GM21526 (cell line): ENCODE measurements at regions not wholly inside any gene's neighbourhood (a gene's known extent, or its start where the extent isn't known, plus 50 kb on each side); places are given as distances from the start of the nearest gene placed in this dataset.
"Not testable (repeated sequence)": the region's sequence is repeated elsewhere in the genome, so short reads cannot be mapped to it uniquely, and the experiment has no call there.

Source experiments
- ATAC-seq: cut with Tn5 transposase; IDR thresholded peaks from one replicate; pipeline ENCODE4 v1.9.1; 2021; ENCODE audit warnings: moderate library complexity; ENCODE audit not compliant: unreplicated experiment, low FRiP score

GRCh38 chr15:81839387-81839786, 206.4 kb downstream of the MEX3B start:
- ATAC-seq = no peak

GRCh38 chr15:81835731-81836130, 210.1 kb downstream of the MEX3B start:
- ATAC-seq = no peak

GRCh38 chr15:81830520-81830919, 215.3 kb downstream of the MEX3B start:
- no peak for ATAC-seq

GRCh38 chr15:81829918-81830317, 215.9 kb downstream of the MEX3B start:
- ATAC-seq = no peak

GRCh38 chr15:81828135-81828534, 217.7 kb downstream of the MEX3B start:
- no peak for ATAC-seq

GRCh38 chr15:81825136-81825535, 220.7 kb downstream of the MEX3B start:
- ATAC-seq = no peak

GRCh38 chr15:81822587-81822986, 223.2 kb downstream of the MEX3B start:
- ATAC-seq = not testable (repeated sequence)

- ATAC-seq = no peak
These were observed 225.7 kb downstream of the MEX3B start for GRCh38 chr15:81819924-81820635.

- no peak for ATAC-seq
These were observed 230.8 kb downstream of the MEX3B start for GRCh38 chr15:81814882-81815455.

GRCh38 chr15:81813215-81813614, 232.6 kb downstream of the MEX3B start:
- no peak for ATAC-seq

- no peak for ATAC-seq
These were observed 233.4 kb downstream of the MEX3B start for GRCh38 chr15:81812456-81812855.

- ATAC-seq = no peak
These were observed 234.1 kb downstream of the MEX3B start for GRCh38 chr15:81811736-81812135.

GRCh38 chr15:81809543-81809942, 236.3 kb downstream of the MEX3B start:
- no peak for ATAC-seq

GRCh38 chr15:81807806-81808205, 238.0 kb downstream of the MEX3B start:
- no peak for ATAC-seq

- no peak for ATAC-seq
These were observed 238.6 kb downstream of the MEX3B start for GRCh38 chr15:81807186-81807585.

- no peak for ATAC-seq
These were observed 249.9 kb downstream of the MEX3B start for GRCh38 chr15:81795899-81796298.

GRCh38 chr15:81792646-81793045, 253.2 kb downstream of the MEX3B start:
- ATAC-seq = no peak

GRCh38 chr15:81791322-81791721, 254.5 kb downstream of the MEX3B start:
- ATAC-seq = not testable (repeated sequence)

- no peak for ATAC-seq
These were observed 256.4 kb downstream of the MEX3B start for GRCh38 chr15:81789403-81789802.

- no peak for ATAC-seq
These were observed 259.0 kb downstream of the MEX3B start for GRCh38 chr15:81786776-81787175.

GRCh38 chr15:81785679-81786078, 260.1 kb downstream of the MEX3B start:
- ATAC-seq = no peak

GRCh38 chr15:81785181-81785580, 260.6 kb downstream of the MEX3B start:
- ATAC-seq = no peak
